ENCODE measurements at regions not wholly inside any gene's neighbourhood (a gene's known extent, or its start where the extent isn't known, plus 50 kb on each side); places are given as distances from the start of the nearest gene placed in this dataset.
"Not testable (repeated sequence)": the region's sequence is repeated elsewhere in the genome, so short reads cannot be mapped to it uniquely, and the experiment has no call there.

DNA sequence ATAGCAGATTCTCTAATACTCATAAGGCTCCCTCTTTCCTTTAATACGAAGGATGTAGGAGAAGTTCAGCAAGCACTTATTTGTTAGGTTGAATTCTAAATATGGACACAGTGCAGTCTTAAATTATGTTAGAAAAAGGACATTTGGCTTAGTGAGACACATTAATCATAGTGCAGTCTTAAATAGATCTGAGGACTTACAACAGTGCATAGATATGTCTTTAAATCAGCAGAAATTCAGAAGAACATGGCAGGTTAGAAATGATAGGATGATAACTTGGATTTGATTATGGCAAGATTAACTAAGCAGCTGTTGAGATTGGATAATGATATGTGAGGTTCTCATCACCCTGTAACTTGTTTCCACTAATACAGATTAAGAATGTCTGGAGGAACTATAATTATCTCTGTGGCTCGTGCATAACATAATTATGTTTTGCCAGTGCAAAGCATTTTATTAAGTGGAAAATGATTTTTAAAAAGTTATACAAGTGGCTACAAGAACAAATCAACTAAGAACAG, 485.9 kb downstream of the USP25 start:
- no peak overlapping the region for H3K27ac Mint-ChIP-seq
- H3K4me1 Mint-ChIP-seq, result no peaks in the 10 kb centered on the region
- no peaks in the 10 kb centered on the region for H3K9me3 Mint-ChIP-seq (ENCODE audit: low read depth)
- ChIA-PET CTCF (no interaction called here), POLR2A (no interaction called here)
- ATAC-seq (no peak), DNase-seq (no peak)
- H3K27me3 Mint-ChIP-seq, result no peaks in the 10 kb centered on the region
- intact Hi-C loops (cut with DNase I, micrococcal nuclease), result no loop called here
- H3K4me3 Mint-ChIP-seq, result no peak overlapping the region
- no peaks in the 10 kb centered on the region for H3K36me3 Mint-ChIP-seq (ENCODE audit: low read depth)

DNA sequence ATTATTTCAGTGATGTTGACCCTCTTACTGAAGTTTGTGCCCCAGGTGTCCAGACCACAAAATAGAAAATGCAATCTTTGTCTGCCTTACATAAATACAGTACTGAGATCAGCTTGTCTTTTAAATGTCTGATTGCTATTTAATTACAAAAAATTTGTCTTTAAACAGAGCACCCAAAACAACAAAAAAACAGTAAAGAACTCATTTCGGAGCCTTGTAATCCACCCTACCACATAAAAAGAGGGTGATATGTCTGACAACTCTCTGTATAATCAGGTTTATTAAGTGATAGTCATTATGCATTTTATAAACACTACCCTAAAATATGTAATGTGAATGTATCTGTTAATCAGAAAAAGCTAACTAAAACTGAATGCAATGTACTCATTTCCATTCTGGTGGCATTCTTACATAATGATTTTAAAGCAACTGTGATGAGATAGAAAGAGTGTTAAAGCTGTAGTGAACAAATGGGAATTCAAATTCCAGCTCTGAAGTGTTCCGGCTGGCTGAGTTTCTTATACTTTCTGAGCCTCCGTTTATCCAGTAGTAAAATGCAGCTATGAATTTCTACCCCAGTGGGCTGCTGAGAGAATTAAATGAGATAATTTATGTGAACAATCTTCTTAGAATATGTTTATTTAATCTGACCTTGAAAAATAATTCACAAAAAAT, 486.6 kb downstream of the USP25 start:
- no peaks in the 10 kb centered on the region for H3K9me3 Mint-ChIP-seq (ENCODE audit: low read depth)
- no peaks in the 10 kb centered on the region for H3K4me1 Mint-ChIP-seq
- ATAC-seq, result no peak
- no peaks in the 10 kb centered on the region for H3K27me3 Mint-ChIP-seq
- H3K36me3 Mint-ChIP-seq (ENCODE audit: low read depth), result no peaks in the 10 kb centered on the region
- intact Hi-C loops (cut with DNase I, micrococcal nuclease), result no loop called here
- no peak overlapping the region for H3K27ac Mint-ChIP-seq
- ChIA-PET POLR2A (no interaction called here), CTCF (interaction anchor here (1.3 kb wide), 1 partner anchor 8 kb away, joined by 3 read pairs; no protein-coding TSS in a partner anchor)
- no peak for DNase-seq
- no peak overlapping the region for H3K4me3 Mint-ChIP-seq

DNA sequence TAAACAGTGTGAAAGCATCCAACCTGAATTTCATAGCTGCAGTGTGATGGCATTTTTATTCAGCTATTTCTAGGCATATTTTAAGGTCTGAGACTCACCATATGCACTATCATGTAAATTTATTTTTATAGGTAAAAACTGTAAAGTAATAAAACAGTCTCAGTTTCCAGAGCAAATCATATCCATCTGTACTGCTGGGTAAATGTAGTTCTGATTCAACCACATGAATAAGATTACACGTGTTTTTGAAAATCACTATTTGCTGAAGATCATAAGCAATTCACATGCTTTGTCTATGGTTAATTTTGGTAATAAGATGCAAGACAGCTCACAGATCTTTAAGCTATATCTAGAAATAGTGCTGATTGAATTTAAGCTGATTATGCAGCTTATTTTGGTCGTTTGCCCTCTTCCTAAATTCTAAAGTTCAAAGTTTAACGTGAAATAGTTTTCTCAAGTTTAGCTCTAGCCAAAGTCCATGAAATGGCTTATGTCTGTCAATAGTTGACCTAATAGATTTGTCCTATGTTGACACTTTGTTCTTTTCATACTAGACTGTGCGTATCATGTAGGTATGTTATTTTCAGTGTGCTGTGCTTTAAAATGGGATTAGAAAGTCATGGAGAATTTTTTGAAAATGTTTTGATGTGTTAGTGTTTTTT, 489.0 kb downstream of the USP25 start:
- Mint-ChIP-seq H3K4me1 (no peaks in the 10 kb centered on the region), H3K9me3 (ENCODE audit: low read depth) (no peaks in the 10 kb centered on the region), H3K4me3 (no peak overlapping the region), H3K27ac (no peak overlapping the region), H3K27me3 (no peaks in the 10 kb centered on the region), H3K36me3 (ENCODE audit: low read depth) (no peaks in the 10 kb centered on the region)
- POLR2A ChIA-PET, result interaction anchor here (0.6 kb wide), 1 partner anchor 405 kb away, joined by 3 read pairs; no protein-coding TSS in a partner anchor
- CTCF ChIA-PET, result no interaction called here
- intact Hi-C loops (cut with DNase I, micrococcal nuclease), result no loop called here
- ATAC-seq (no peak), DNase-seq (no peak)

DNA sequence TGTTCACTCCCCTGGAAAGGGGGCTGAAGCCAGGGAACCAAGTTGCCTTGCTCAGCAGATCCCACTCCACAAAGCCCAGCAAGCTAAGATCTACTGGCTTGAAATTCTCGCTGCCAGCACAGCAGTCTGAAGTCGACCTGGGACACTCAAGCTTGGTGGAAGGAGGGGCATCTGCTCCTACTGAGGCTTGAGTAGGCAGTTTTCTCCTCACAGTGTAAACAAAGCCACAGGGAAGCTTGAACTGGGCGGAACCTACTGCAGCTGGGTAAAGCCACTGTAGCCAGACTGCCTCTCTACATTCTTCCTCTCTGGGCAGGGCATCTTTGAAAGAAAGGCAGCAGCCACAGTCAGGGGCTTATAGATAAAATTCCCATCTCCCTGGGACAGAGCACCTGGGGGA, 495.0 kb downstream of the USP25 start:
- H3K27ac Mint-ChIP-seq; ATAC-seq; H3K9me3 Mint-ChIP-seq (ENCODE audit: low read depth); H3K4me1 Mint-ChIP-seq; H3K36me3 Mint-ChIP-seq (ENCODE audit: low read depth); H3K27me3 Mint-ChIP-seq; DNase-seq; H3K4me3 Mint-ChIP-seq; intact Hi-C loops (cut with DNase I, micrococcal nuclease); POLR2A ChIA-PET: not testable (repeated sequence)
- CTCF ChIA-PET, result interaction anchor here (0.7 kb wide), 1 partner anchor 8 kb away, joined by 3 read pairs; no protein-coding TSS in a partner anchor

DNA sequence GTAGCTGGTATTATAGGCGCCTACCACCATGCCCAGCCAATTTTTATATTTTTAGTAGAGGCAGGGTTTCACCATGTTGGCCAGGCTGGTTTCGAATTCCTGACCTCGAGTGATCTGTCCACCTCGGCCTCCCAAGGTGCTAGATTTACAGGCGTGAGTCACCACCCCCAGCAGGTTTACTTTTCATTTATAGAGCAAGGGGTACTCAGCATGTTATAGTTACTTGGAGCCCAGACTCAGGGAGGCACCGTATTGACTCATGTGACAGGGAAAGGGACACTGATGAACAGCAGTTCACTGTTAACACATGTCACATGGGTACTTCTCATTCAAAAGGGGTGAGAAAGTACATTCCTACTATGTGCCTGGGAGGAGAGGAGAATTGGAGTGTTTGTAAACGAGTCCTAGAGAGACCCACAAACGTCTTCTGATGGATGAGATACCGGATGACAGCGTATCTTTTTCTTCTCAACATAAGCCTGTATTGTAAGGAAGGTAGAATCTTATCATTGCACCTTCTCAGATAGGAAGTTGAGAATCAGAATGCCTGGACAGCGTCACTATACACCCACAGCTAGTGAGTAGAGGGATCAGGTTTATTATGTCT, 510.0 kb downstream of the USP25 start:
- POLR2A ChIA-PET, result no interaction called here
- H3K27me3 Mint-ChIP-seq, result no peaks in the 10 kb centered on the region
- H3K4me1 Mint-ChIP-seq, result no peaks in the 10 kb centered on the region
- DNase-seq, result no peak
- CTCF ChIA-PET, result no interaction called here
- no peak overlapping the region for H3K27ac Mint-ChIP-seq
- no peaks in the 10 kb centered on the region for H3K36me3 Mint-ChIP-seq (ENCODE audit: low read depth)
- H3K4me3 Mint-ChIP-seq, result no peak overlapping the region
- intact Hi-C loops (cut with DNase I, micrococcal nuclease), result no loop called here
- no peak for ATAC-seq
- no peaks in the 10 kb centered on the region for H3K9me3 Mint-ChIP-seq (ENCODE audit: low read depth)

DNA sequence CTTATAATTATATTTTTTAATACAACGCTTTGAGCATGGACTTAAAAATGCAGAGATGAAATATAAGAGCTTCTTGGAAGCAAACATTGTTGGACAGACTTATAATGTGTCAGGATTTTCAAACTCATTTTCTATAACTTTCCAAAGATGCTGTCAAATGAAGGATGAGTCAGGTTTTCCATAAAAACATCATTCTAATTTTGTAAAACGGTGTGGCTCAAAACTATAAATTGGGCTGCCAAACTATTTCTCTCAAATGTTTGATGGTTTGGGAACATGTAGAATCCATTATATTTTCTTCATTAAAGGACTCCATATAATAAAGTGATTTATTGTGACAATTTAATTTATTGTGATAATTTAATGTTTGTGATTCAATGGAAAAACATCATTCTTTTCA, 511.2 kb downstream of the USP25 start:
- POLR2A ChIA-PET, result no interaction called here
- Mint-ChIP-seq H3K4me3 (no peak overlapping the region), H3K36me3 (ENCODE audit: low read depth) (no peaks in the 10 kb centered on the region), H3K9me3 (ENCODE audit: low read depth) (no peaks in the 10 kb centered on the region), H3K27me3 (no peaks in the 10 kb centered on the region), H3K27ac (no peak overlapping the region), H3K4me1 (no peaks in the 10 kb centered on the region)
- CTCF ChIA-PET, result no interaction called here
- ATAC-seq (no peak), DNase-seq (no peak)
- intact Hi-C loops (cut with DNase I, micrococcal nuclease), result no loop called here

DNA sequence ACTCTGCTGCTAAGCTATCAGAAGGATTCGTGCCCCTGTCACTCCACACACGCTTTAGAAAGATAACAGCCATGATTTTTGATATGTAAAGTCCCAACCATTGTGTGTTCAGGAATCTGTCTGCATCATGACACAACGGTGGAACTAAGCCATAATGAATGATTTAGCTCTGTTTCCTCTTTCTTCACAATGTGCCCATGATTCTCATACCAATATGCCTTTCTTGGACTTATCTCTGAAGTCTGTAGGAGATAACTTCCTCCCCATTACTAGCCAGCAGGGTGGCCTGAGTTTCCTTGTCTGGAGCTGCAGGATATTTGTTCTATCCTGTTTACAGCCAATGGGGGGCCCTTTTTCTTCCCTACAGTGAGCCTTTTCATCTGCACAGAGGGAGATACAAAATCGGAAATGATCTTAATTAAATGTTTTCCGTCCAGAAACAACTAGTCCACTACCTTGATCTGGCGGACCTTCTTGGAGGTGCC, 511.7 kb downstream of the USP25 start:
- Mint-ChIP-seq H3K36me3 (ENCODE audit: low read depth) (no peaks in the 10 kb centered on the region), H3K4me3 (no peak overlapping the region), H3K4me1 (no peaks in the 10 kb centered on the region), H3K9me3 (ENCODE audit: low read depth) (peaks cover 2% of the 10 kb centered on the region), H3K27me3 (no peaks in the 10 kb centered on the region), H3K27ac (no peak overlapping the region)
- CTCF ChIA-PET, result no interaction called here
- DNase-seq (no peak), ATAC-seq (no peak)
- POLR2A ChIA-PET, result no interaction called here
- intact Hi-C loops (cut with DNase I, micrococcal nuclease), result no loop called here

DNA sequence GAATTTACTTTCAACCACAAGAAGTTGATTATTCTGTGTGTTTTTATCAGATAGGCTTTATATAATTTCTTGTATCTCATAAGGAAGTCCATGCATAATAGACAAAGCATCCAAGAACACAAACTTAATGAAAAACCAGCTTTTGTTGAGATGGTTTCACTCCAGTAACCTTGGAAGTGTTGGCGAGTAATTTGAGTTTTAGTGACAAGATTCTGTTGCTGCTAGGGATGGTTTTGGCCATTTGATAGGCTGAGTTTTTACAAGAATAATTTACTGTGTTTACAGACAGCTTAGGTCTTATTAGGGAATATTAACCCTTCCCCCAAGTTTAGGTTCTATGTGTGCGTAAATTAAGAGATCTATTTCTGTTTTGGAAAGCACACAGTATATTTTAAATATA, 513.6 kb downstream of the USP25 start:
- ATAC-seq, result no peak
- H3K9me3 Mint-ChIP-seq (ENCODE audit: low read depth), result peaks cover 2% of the 10 kb centered on the region
- no peaks in the 10 kb centered on the region for H3K27me3 Mint-ChIP-seq
- no peak for DNase-seq
- CTCF ChIA-PET, result interaction anchor here (1.7 kb wide), 1 partner anchor 11 kb away, joined by 5 read pairs; no protein-coding TSS in a partner anchor
- intact Hi-C loops (cut with DNase I, micrococcal nuclease), result no loop called here
- no peak overlapping the region for H3K4me3 Mint-ChIP-seq
- no peak overlapping the region for H3K27ac Mint-ChIP-seq
- POLR2A ChIA-PET, result no interaction called here
- no peaks in the 10 kb centered on the region for H3K36me3 Mint-ChIP-seq (ENCODE audit: low read depth)
- H3K4me1 Mint-ChIP-seq, result no peaks in the 10 kb centered on the region

DNA sequence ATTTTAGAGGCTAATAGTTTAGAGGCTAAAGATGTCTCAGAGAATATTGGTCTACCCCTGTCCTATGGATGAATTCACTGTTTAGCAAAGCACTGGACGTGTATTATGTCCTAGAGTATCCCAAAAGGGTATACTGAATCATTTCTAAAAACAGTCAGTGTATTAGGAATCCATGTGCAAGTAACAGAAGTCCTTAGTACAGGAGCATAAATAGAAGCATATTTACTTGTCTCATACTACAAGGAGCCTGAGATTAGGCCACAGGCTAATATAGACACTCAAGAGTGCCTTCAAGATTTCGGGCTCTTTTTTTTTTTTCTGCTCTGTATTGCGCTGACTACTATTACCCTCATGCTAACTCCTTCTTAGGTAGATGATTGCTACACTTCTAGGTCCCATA, 518.9 kb downstream of the USP25 start:
- H3K27me3 Mint-ChIP-seq, result no peaks in the 10 kb centered on the region

DNA sequence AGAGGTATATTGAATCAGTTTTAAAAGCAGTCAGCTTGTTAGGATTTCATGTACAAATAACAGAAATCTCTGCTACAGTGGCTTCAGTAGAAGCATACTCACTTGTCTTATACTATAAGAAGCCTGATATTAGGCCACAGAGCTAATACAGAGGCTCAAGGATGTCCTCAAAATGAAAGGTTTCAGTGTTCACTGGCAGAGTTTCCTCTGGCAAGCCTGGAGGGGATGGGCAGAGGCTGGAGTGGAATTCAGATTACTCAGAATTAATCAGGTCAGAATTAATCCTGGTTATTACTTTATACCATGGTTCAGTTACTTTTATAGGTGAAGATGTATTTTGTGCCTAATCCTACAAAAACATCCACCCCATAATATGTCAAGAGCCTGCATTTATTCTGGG, 520.5 kb downstream of the USP25 start:
- CTCF ChIA-PET, result no interaction called here
- ATAC-seq, result no peak
- no peak for DNase-seq

More for the DNA sequence above, 518.9 kb downstream of the USP25 start:
- ATAC-seq (no peak), DNase-seq (no peak)
- H3K9me3 Mint-ChIP-seq (ENCODE audit: low read depth), result peaks cover 2% of the 10 kb centered on the region
- H3K27ac Mint-ChIP-seq, result no peak overlapping the region
- no peak overlapping the region for H3K4me3 Mint-ChIP-seq
- ChIA-PET POLR2A (no interaction called here), CTCF (no interaction called here)
- no peaks in the 10 kb centered on the region for H3K4me1 Mint-ChIP-seq
- intact Hi-C loops (cut with DNase I, micrococcal nuclease), result no loop called here
- no peaks in the 10 kb centered on the region for H3K36me3 Mint-ChIP-seq (ENCODE audit: low read depth)

DNA sequence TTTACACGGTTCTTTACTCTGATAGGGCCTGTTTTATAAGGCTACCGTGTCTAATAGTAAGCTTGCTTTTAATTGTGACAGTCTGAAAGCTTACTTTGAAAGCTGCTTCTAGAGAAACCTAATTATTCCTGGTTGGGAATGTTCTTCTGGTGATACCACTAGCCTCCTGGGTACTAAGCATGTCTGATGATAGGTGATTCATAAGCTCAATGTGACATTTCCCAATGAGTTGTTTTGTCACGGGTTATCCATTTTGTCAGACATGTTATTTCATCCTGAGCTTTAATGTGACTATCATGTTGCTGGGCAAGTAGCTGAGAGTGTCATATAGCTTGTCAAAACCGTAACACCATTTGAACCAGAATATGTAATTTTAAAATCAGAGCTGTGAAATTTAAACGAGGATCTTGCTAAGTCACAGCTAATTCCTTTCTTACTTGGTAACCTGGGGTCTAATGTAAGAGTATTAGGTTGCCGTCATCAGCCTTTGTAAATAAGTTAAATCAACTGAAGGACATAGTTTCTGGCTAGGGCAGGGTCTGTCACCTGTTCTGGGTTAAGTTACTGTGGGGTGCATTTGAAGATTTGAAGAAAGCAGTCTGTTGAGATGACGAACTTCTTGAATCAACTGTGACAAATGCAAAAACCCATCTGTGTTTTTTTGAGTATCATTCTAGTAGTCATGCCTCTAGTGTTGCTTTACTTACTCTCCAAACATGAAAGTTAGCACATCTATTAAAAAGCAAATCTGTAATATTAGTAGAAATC, 529.2 kb downstream of the USP25 start:
- POLR2A ChIA-PET, result no interaction called here
- intact Hi-C loops (cut with DNase I, micrococcal nuclease), result no loop called here
- DNase-seq, result no peak
- H3K27me3 Mint-ChIP-seq, result no peaks in the 10 kb centered on the region
- H3K27ac Mint-ChIP-seq, result no peak overlapping the region
- CTCF ChIA-PET, result no interaction called here
- no peak for ATAC-seq
- H3K4me3 Mint-ChIP-seq, result no peak overlapping the region
- no peaks in the 10 kb centered on the region for H3K9me3 Mint-ChIP-seq (ENCODE audit: low read depth)
- no peaks in the 10 kb centered on the region for H3K36me3 Mint-ChIP-seq (ENCODE audit: low read depth)
- H3K4me1 Mint-ChIP-seq, result peaks cover 2% of the 10 kb centered on the region

More for the DNA sequence above, 520.5 kb downstream of the USP25 start:
- Mint-ChIP-seq H3K27me3 (no peaks in the 10 kb centered on the region), H3K9me3 (ENCODE audit: low read depth) (peaks cover 2% of the 10 kb centered on the region), H3K4me3 (no peak overlapping the region), H3K36me3 (ENCODE audit: low read depth) (no peaks in the 10 kb centered on the region), H3K27ac (no peak overlapping the region), H3K4me1 (no peaks in the 10 kb centered on the region)
- intact Hi-C loops (cut with DNase I, micrococcal nuclease), result no loop called here
- POLR2A ChIA-PET, result no interaction called here
